PC-9 (cell line): ENCODE measurements at regions not wholly inside any gene's neighbourhood (a gene's known extent, or its start where the extent isn't known, plus 50 kb on each side); places are given as distances from the start of the nearest gene placed in this dataset.

Experiments used
- BruUV-seq: library from RNA; stranded (reverse); fragments of 400-500 nt; replicated peaks from 2 replicates; lab custom pipeline; 2021; lab: Mats Ljungman, UMichigan
- CTCF ChIA-PET: fragments of 300-600 bp; sonication (Branson Sonifier 250); formaldehyde crosslinking; loops from one replicate; lab custom pipeline; 2022; ENCODE audit warnings: antibody characterized with exemption; lab: Charles Lee
- POLR2A ChIA-PET: fragments of 300-600 bp; sonication (Branson Sonifier 250); formaldehyde crosslinking; loops from one replicate; lab custom pipeline; 2022; ENCODE audit warnings: antibody characterized with exemption; ENCODE audit not compliant: unreplicated experiment; lab: Charles Lee
- DNase-seq, 2 experiments: peaks; one replicate each; pipeline versions ENCODE4 v3.0.0 to v3.0.0-alpha.2; 2015 to 2022; ENCODE audit warnings: mixed read lengths in 1 of 2
- H2AFZ ChIP-seq: fragments of 200-600 bp; sonication (generic); 2 replicates; pipeline ENCODE4 v1.8.1; 2017; ENCODE audit warnings: antibody characterized with exemption
- H3F3A ChIP-seq: fragments of 200-600 bp; sonication (generic); 2 replicates; pipeline ENCODE4 v1.8.1; 2017; ENCODE audit warnings: antibody characterized with exemption, mild to moderate bottlenecking, low read depth; ENCODE audit not compliant: insufficient read depth
- H3K27ac ChIP-seq: fragments of 200-600 bp; sonication (generic); 2 replicates; pipeline ENCODE4 v1.6.1; 2016; ENCODE audit warnings: mixed run types
- H3K27me3 ChIP-seq: fragments of 200-600 bp; sonication (generic); 2 replicates; pipeline ENCODE4 v1.6.1; 2016; ENCODE audit warnings: low read depth, mixed run types; ENCODE audit not compliant: insufficient read depth
- H3K36me3 ChIP-seq: fragments of 200-600 bp; sonication (generic); 2 replicates; pipeline ENCODE4 v1.6.1; 2016; ENCODE audit warnings: low read depth, mixed run types
- H3K4me1 ChIP-seq: fragments of 200-600 bp; sonication (generic); replicated peaks from 2 replicates; pipeline ENCODE4 v1.6.1; 2016; ENCODE audit warnings: mixed run types; ENCODE audit not compliant: insufficient read depth
- H3K4me2 ChIP-seq: fragments of 200-600 bp; sonication (generic); 2 replicates; pipeline ENCODE4 v1.6.1; 2017; ENCODE audit warnings: mixed run types
- H3K4me3 ChIP-seq: fragments of 200-600 bp; sonication (generic); 2 replicates; pipeline ENCODE4 v1.6.1; 2016; ENCODE audit warnings: mixed run types
- H3K79me2 ChIP-seq: fragments of 200-600 bp; sonication (generic); 2 replicates; pipeline ENCODE4 v1.6.1; 2017; ENCODE audit warnings: low read depth, mixed run types
- H3K9me2 ChIP-seq: fragments of 200-600 bp; sonication (generic); 2 replicates; pipeline ENCODE4 v1.8.1; 2017; ENCODE audit warnings: mild to moderate bottlenecking; ENCODE audit not compliant: insufficient read depth
- H3K9me3 ChIP-seq: fragments of 200-600 bp; sonication (generic); 2 replicates; pipeline ENCODE4 v1.8.1; 2016; ENCODE audit warnings: low read depth; ENCODE audit not compliant: insufficient read depth
- H4K20me1 ChIP-seq: fragments of 200-600 bp; sonication (generic); 2 replicates; pipeline ENCODE4 v1.8.1; 2017; ENCODE audit not compliant: insufficient read depth
- EZH2 ChIP-seq: fragments of 200-600 bp; sonication (generic); IDR thresholded peaks from 2 replicates; pipeline ENCODE4 v1.8.0; 2017; ENCODE audit warnings: antibody characterized with exemption, low read depth
- intact Hi-C: fragments of 100-400 bp; cut with micrococcal nuclease; formaldehyde crosslinking; loops from one replicate; pipeline ENCODE4 v1.10.0; 2022; ENCODE audit not compliant: unreplicated experiment
- TF ChIP-seq, protein P1 (sequence below): fragments of 200-600 bp; sonication (generic); conservative IDR thresholded peaks from 2 replicates; pipeline ENCODE4 v1.6.1; 2017; ENCODE audit warnings: mixed run types, antibody characterized with exemption, mild to moderate bottlenecking, moderate library complexity

DNA sequence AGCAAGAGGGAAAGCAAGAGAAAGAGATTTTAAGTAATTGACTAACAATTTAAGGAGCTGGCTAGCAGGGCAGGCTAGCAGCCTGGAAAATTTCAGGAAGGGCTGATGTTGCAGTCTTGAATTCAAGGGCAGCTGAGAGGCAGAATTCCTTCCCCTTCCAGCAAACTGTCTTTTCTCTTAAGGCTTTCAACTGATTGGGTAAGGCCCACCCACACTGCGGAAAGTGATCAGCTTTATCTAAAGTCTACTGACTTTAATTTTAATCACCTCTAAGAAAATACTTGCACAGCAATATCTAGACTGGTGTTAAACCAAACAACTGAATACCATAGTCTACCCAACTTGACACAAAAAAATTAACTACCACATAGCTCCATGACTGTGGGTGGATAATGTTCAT, 303.9 kb downstream of the FZD1 start:
- no TSS peak for BruUV-seq
- no peak overlapping the region for H3K4me2 ChIP-seq
- no peak for DNase-seq
- POLR2A ChIA-PET: no interaction called here
- H3K4me3 ChIP-seq: no peak overlapping the region
- H3F3A ChIP-seq: no peaks in the 10 kb centered on the region
- no peaks in the 10 kb centered on the region for H3K36me3 ChIP-seq
- no peaks in the 10 kb centered on the region; the same call in 1 of the 2 replicates for H3K9me3 ChIP-seq
- H3K27me3 ChIP-seq: no peaks in the 10 kb centered on the region
- no peak overlapping the region for H2AFZ ChIP-seq
- H3K4me1 ChIP-seq: no peaks in the 10 kb centered on the region
- no peaks in the 10 kb centered on the region; the same call in 1 of the 2 replicates for H4K20me1 ChIP-seq
- CTCF ChIA-PET: no interaction called here
- no peaks in the 10 kb centered on the region for H3K79me2 ChIP-seq
- TF ChIP-seq, protein P1, sequence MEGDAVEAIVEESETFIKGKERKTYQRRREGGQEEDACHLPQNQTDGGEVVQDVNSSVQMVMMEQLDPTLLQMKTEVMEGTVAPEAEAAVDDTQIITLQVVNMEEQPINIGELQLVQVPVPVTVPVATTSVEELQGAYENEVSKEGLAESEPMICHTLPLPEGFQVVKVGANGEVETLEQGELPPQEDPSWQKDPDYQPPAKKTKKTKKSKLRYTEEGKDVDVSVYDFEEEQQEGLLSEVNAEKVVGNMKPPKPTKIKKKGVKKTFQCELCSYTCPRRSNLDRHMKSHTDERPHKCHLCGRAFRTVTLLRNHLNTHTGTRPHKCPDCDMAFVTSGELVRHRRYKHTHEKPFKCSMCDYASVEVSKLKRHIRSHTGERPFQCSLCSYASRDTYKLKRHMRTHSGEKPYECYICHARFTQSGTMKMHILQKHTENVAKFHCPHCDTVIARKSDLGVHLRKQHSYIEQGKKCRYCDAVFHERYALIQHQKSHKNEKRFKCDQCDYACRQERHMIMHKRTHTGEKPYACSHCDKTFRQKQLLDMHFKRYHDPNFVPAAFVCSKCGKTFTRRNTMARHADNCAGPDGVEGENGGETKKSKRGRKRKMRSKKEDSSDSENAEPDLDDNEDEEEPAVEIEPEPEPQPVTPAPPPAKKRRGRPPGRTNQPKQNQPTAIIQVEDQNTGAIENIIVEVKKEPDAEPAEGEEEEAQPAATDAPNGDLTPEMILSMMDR: no peak
- no peak for TF ChIP-seq EZH2
- H3K27ac ChIP-seq: no peak overlapping the region
- H3K9me2 ChIP-seq: no peaks in the 10 kb centered on the region
- intact Hi-C loops: no loop called here

DNA sequence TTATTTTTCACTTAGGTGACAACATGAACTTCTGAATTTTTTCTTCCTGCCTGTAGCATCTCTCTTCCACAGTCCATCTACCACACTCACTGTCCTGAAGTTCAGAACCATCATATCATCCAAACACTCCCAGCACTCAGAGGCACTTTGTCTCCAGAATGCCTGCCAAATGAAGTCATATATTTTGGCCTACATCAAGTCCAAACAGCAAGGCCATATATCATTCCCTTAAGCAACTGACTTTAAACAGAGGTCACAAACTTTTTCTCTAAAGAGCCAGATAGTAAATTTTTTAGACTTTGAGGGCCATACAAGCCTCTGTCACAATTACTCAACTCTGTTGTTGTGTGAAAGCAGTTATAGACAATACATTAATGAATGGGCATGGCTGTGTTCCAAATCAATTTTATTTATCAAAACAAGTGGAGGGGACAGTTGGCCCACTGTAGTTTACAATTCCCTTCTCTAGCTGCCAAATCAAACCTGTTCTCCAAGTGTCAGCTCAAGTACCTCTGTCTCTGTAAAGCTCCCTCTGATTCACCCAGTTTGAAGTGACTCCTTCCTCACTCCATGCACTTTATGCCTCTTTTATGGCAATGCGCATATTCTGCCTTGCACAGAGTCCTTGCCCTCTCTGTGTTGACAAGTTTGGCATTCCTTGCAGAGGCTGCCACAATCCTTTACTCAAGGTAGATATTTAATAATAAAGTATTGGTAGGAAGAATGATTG, 305.7 kb downstream of the FZD1 start:
- intact Hi-C loops: no loop called here
- no TSS peak for BruUV-seq
- ChIA-PET CTCF (no interaction called here), POLR2A (interaction anchor here (0.5 to 0.7 kb wide), 2 partner anchors 35 to 311 kb away, joined by 7 read pairs; no protein-coding TSS in a partner anchor)
- no peaks in the 10 kb centered on the region for H3K9me3 ChIP-seq
- H3K27me3 ChIP-seq: no peaks in the 10 kb centered on the region
- H3F3A ChIP-seq: no peaks in the 10 kb centered on the region
- no peaks in the 10 kb centered on the region for H3K9me2 ChIP-seq
- H3K27ac ChIP-seq: no peak overlapping the region
- H3K4me3 ChIP-seq: no peak overlapping the region
- H4K20me1 ChIP-seq: no peaks in the 10 kb centered on the region; the same call in 1 of the 2 replicates
- H2AFZ ChIP-seq: no peak overlapping the region
- H3K4me1 ChIP-seq: no peaks in the 10 kb centered on the region
- H3K36me3 ChIP-seq: no peaks in the 10 kb centered on the region
- no peak overlapping the region for H3K4me2 ChIP-seq
- no peak for TF ChIP-seq EZH2
- H3K79me2 ChIP-seq: no peaks in the 10 kb centered on the region
- DNase-seq: no peak

DNA sequence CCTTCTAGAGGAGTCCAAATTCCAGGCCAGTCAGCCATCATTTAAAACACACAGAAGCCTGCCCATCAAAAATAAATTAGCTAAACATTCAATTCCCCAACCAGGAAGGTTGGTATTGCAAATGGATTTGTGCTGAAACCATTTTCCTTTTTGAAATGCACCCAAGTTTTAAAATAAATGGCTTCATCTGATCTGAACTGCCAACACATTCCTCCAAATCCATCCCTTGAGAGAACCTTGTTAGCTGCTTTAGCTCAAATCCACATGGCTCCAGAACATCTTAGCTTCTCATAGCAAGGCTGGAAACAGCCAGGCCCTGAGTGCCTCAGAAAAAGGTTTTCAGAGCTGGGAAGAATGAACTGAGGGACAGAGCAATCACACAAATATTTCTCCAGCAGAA, 306.3 kb downstream of the FZD1 start:
- Histone ChIP-seq H2AFZ (no peak overlapping the region), H3K36me3 (no peaks in the 10 kb centered on the region), H3K9me2 (no peaks in the 10 kb centered on the region), H3K27ac (no peak overlapping the region), H4K20me1 (no peaks in the 10 kb centered on the region; the same call in 1 of the 2 replicates), H3K79me2 (no peaks in the 10 kb centered on the region), H3K4me1 (no peaks in the 10 kb centered on the region), H3K4me2 (no peak overlapping the region), H3F3A (no peaks in the 10 kb centered on the region), H3K4me3 (no peak overlapping the region), H3K27me3 (no peaks in the 10 kb centered on the region), H3K9me3 (no peaks in the 10 kb centered on the region)
- TF ChIP-seq, protein P1: no peak
- no peak for TF ChIP-seq EZH2
- intact Hi-C loops: no loop called here
- DNase-seq: no peak
- BruUV-seq: no TSS peak
- POLR2A ChIA-PET: interaction anchor here (0.7 kb wide), 1 partner anchor 311 kb away, joined by 7 read pairs; no protein-coding TSS in a partner anchor
- CTCF ChIA-PET: no interaction called here
